GM19395 (cell line): ENCODE measurements at regions not wholly inside any gene's neighbourhood (a gene's known extent, or its start where the extent isn't known, plus 50 kb on each side); places are given as distances from the start of the nearest gene placed in this dataset.
"Not testable (repeated sequence)": the region's sequence is repeated elsewhere in the genome, so short reads cannot be mapped to it uniquely, and the experiment has no call there.

ENCODE experiments used
- ATAC-seq: cut with Tn5 transposase; IDR thresholded peaks from one replicate; pipeline ENCODE4 v1.9.1; 2021; ENCODE audit warnings: mild to moderate bottlenecking, moderate library complexity; ENCODE audit not compliant: unreplicated experiment

DNA sequence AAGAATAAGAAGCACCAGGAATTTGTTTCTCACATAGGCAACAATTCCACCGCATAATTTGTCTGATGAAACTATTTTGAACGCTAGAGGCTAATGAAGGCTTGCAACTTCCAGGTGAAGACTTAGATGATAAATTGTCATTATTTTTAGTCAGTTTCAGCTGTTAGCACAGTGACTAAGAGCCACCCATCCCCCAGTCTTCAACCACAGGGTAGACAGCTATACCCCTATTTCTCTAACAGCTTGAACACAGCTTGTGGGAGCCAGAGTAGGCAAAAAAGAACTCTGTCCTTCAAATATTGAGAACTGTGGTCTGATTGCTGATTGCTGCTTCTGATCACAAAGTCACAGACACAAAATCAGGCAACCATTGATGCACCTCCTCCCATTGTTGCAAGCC lies 1124.8 kb upstream of the PRR20A start:
- no peak for ATAC-seq

DNA sequence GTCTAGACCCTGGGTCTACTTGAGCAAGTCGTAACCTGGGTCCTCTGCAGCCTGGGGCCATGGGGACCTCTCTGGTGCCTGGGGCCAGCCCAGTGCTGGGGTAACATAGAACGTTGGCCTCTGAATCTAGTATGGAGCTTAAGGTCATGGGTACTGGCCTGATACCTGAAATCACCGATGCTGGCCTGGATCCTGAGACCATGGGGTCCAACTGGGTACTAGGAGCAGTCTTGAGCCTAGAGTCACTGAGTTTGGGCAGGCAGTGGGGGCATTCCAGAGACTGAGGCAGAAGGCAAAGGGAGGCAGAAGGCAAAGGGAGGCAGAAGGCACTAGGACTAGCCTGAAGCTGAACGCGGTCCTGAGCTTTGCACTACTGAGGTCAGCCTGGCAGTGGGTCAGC lies 1121.1 kb upstream of the PRR20A start:
- ATAC-seq: no peak

DNA sequence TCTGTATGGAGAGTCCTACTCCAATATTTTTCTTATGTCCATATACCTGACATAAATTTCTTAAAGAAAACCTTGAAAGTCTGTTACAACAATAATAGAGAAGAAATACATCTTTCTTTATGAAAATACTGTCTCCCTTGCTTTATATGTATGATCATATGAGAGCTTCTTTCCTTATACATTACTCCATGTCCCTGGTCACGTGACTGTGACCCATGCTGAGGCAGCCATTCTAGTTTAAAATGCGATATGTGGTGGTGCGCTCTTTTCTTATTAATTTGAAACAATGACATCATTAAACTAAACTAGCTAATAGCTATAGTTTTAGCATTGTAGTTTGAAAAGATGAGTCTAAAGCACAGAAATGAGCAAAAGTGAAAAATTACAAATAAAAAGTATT lies 1120.3 kb upstream of the PRR20A start:
- no peak for ATAC-seq

GRCh38 chr13:56039992-56040391 lies 1100.7 kb upstream of the PRR20A start:
- no peak for ATAC-seq

- ATAC-seq: no peak
Measured at GRCh38 chr13:56066321-56066720, 1074.4 kb upstream of the PRR20A start.

GRCh38 chr13:56102641-56103040 lies 1038.1 kb upstream of the PRR20A start:
- no peak for ATAC-seq

GRCh38 chr13:56110751-56111150 lies 1030.0 kb upstream of the PRR20A start:
- no peak for ATAC-seq

DNA sequence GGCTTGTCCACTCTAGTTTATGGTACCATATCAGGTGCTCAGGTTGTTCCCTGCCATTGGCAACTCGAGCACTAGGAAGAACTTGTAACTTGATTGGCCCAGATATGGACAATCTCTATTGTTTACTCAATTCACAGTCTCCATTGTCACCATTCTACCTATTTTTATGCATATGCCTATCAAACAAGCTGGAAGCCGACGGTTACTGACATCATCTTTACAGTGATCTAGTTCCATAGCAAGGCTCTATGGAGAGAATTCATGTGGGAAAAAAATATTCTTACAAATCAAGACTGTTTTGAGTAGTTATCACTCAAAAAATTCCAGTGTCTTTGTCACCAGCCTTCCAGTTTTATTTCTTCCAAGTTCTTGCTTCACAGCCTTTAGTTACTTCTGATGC lies 1006.2 kb upstream of the PRR20A start:
- ATAC-seq: no peak

DNA sequence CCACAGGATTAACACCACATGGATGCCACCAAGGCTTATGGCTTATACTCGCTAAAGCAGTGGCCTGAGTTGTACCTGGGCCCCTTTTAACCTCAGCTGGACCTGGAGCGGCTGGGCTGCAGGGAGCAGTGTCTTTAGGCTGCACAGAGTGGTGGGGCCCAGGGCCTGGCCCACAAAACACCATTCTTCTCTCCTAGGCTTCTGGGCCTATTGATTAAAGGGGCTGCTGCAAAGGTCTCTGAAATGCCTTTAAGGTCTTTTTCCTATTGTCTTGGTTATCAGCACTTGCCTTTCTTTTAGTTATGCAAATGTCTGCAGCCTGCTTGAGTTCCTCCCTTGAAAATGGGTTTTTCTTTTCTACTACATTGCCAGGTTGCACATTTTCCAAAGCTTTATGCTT lies 973.9 kb upstream of the PRR20A start:
- no peak for ATAC-seq

DNA sequence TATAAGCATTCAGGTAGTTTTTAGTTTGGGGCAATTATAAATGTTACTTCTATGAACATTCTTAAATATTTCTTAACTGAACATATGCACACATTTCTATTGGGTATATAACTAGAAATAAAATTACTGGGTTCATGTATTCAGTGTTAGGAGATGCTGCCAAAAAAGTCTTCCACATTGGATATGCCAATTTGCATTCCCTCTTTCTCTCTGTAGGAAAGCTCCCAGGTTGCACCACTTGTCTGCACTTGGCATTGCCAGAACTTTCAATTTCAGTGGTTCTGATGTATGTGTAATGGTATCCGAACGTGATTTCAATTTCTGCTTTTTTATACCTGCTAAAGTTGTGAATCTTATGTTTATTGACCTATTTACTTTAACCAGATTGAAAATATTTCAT lies 972.1 kb upstream of the PRR20A start:
- ATAC-seq: no peak

DNA sequence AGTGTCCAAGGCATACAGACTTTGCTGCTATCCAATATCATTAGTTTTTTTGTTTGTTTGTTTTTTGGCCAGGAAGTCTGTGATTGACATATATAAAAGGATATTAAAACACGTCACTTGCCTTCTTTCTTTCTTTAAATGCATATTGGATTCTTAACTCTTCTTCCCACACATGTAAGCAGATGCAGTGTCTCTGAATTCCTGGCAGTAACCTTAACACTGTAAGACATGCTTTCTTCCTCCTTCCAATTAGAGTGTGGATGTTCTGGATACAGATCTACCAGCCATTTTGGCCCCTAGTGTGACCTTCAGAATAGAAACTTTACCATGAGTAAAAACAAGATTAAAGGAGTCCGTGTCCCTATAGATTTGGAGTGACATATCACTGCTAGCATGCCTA lies 967.4 kb upstream of the PRR20A start:
- no peak for ATAC-seq

DNA sequence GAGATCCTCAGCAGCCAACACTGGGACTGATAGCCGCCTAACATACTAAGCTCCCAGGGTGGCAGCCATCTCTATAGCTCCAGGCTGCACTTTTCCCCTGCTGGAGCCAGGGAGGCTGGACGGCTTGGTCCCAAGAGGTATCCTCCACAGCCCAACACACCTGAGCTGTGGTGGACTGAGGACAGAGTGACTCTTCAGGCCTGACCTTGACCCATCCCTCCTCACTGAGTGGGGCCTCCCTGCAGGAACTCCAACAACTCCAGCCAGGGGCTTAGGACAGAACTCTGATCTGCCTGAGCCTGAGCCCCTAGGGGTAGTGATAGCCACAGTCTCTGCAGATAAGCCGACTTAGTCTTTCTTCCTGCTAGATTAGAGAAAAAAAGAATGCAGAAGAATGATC lies 958.1 kb upstream of the PRR20A start:
- ATAC-seq: no peak

DNA sequence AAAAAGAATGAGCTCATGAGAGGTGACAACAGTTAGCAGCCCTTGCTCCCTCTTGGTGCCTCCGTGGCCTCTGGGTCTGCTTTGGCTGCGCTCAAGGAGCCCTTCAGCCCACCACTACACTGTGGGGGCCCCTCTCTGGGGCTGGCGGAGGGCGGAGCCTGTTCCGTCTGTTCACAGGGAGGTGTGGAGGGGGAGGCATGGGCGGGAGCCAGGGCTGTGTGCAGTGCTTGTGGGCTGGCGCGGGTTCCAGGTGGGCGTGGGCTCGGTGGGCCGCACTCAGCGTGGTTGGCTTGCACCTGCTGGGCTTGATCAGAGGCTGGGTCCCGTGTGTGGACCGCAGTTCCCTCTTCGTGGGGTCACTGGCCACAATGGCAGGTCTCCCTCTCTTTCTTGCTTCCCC lies 953.4 kb upstream of the PRR20A start:
- ATAC-seq: no peak

DNA sequence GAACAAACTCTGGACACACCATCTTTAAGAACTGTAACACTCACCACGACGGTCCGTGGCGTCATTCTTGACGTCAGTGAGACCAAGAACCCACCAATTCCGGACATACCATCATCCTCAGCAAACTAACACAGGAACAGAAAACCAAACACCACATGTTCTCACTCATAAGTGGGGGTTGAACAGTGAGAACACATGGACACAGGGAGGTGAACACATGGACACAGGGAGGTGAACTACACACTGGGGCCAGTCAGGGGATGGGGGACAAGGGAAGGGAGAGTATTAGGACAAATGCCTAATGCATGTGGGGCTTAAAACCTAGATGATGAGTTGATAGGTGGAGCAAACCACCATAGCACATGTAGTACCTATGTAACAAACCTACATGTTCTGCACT lies 952.1 kb upstream of the PRR20A start:
- not testable (repeated sequence) for ATAC-seq

GRCh38 chr13:56189439-56189838 lies 951.3 kb upstream of the PRR20A start:
- no peak for ATAC-seq

DNA sequence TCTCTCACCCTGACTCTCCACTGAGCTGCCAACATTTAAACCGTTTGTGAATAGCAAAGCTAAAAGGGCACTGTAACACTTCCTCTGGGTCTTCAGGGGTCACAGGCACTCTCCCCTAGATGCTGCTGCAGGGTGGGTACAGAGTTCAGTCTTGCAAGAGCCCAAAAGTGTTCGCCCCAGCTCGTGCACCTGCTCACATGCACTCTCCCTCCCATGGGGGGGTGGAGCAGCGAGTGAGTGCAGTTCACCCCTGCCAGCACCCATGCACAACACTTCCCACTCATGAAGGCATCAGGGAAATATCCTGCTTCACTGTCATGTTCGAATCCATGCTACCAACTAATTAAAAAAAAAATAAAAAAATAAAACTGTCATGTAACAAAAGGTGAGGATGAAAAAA lies 950.7 kb upstream of the PRR20A start:
- ATAC-seq: no peak

- ATAC-seq: no peak
Measured at GRCh38 chr13:56198350-56198749, 942.4 kb upstream of the PRR20A start.

DNA sequence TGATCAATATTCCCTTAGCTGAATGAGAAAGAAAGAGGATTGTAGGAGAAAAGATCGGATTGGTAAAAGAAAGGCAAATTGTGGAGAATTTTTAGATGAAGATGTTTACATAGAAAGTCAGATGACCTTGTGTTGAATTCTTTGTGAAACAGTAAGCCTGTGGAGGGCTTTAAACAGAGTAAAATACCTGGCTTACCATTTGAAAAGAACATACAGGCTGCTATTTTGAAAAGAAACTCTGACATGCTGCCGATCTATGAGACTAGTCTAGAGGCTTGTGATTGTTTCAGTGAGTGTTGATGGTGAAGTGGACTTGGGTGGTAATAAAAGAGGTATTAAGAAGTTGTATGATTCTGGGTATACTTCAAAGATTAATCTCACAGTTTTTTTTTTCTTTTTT lies 938.9 kb upstream of the PRR20A start:
- no peak for ATAC-seq

DNA sequence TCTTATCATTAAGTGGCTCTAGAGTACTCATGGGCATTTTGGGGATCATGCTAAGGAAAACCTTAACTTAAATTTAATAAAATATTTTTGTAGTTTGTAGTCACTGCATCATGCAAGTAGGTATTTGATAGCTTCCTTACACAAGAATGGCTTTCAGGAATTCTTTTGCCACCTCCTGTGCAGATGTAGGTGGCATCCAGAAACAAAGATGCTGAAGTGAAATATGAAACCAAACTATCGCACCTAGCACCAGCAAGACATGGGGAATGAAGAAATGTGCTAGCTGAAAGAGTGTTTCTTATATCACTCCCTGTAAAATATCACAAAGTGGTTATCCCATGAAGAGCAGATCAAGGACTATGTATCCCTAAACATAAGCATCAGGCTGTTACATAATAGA lies 924.5 kb upstream of the PRR20A start:
- ATAC-seq: no peak

DNA sequence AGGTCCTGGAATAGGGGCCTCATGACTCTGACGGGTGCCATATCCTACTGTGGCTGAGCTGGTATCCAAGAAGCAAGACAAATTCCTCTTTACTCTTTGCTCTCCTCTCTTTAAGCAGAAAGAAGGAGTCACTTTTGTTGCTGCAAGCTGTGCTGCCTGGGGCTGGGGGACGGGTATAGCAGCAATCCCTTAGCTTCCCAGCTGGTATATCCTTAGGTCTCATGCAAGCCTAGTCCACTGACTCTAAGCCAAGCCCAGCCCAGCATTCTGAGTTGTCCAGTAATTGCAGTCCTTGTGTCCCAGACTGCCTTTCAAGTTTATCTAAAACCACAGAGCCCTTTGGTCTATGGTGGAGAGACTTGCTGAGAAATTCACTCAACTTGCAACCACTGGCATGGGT lies 893.0 kb upstream of the PRR20A start:
- ATAC-seq: no peak

DNA sequence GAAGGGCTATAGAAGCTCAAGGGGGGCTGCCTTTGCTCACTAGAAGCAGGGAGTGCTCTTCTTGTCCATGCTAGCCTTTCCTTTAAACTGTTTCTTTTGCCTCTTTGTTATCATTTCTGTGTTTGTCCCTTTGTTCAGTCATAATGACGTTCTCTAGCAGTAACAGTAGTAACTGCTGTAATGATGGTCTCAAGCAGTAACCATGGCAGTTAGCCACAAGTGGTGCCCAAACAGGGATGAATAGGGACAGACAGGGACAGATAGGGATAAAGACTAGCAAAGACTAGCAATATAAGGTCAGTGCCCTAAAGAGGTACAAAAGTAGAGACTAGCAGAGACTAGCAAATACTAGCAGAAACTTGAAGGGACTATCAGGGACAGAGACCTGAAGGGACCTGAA lies 869.0 kb upstream of the PRR20A start:
- no peak for ATAC-seq

- no peak for ATAC-seq
Measured at GRCh38 chr13:56283262-56283828, 857.4 kb upstream of the PRR20A start.

- no peak for ATAC-seq
Measured at GRCh38 chr13:56299650-56300049, 841.1 kb upstream of the PRR20A start.

DNA sequence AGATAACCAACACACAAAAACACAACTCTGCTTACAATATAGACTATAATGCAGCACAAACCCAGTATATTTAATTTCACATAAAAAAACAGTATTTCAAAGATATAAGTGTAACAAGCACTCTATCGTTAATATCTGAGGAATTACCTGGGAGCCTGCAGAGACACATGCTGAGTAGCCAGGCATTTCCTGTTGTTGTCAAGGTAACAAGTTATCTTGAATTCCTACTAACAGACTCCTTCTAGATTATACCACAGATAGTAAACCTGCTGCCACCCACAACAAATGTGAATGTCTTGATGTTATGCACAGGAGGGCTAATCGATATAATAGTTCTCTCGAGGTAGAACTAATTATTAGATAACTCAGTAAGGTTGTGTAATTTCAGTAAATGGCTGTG lies 826.0 kb upstream of the PRR20A start:
- no peak for ATAC-seq
